Hematopoietic multipotent progenitor cell treated with erythropoietin and hydrocortisone succinate and interleukin-3 and kit ligand, for 17 days (in vitro differentiated cells): ENCODE measurements at regions not wholly inside any gene's neighbourhood (a gene's known extent, or its start where the extent isn't known, plus 50 kb on each side); places are given as distances from the start of the nearest gene placed in this dataset.

Source experiments
- DNase-seq: peaks from one replicate; pipeline ENCODE4 v3.0.0-alpha.2; 2015; ENCODE audit warnings: low spot score

GRCh38 chr16:59328961-59329360 lies 594.8 kb upstream of the GOT2 start:
- no peak for DNase-seq

- DNase-seq, result no peak
Measured at GRCh38 chr16:59327894-59328293, 593.8 kb upstream of the GOT2 start.

- DNase-seq, result no peak
Measured at GRCh38 chr16:59326955-59327354, 592.8 kb upstream of the GOT2 start.

GRCh38 chr16:59324462-59324861 lies 590.3 kb upstream of the GOT2 start:
- DNase-seq, result no peak

- DNase-seq, result no peak
Measured at GRCh38 chr16:59320657-59321056, 586.5 kb upstream of the GOT2 start.

- no peak for DNase-seq
Measured at GRCh38 chr16:59319871-59320270, 585.8 kb upstream of the GOT2 start.

- no peak for DNase-seq
Measured at GRCh38 chr16:59305850-59306249, 571.7 kb upstream of the GOT2 start.

- DNase-seq, result no peak
Measured at GRCh38 chr16:59296888-59297287, 562.8 kb upstream of the GOT2 start.

- no peak for DNase-seq
Measured at GRCh38 chr16:59295993-59296736, 562.0 kb upstream of the GOT2 start.

- DNase-seq, result no peak
Measured at GRCh38 chr16:59295474-59295873, 561.4 kb upstream of the GOT2 start.

- DNase-seq, result no peak
Measured at GRCh38 chr16:59290718-59291117, 556.6 kb upstream of the GOT2 start.

GRCh38 chr16:59289151-59289550 lies 555.0 kb upstream of the GOT2 start:
- no peak for DNase-seq

- no peak for DNase-seq
Measured at GRCh38 chr16:59274141-59274540, 540.0 kb upstream of the GOT2 start.

- no peak for DNase-seq
Measured at GRCh38 chr16:59263955-59264354, 529.8 kb upstream of the GOT2 start.

- DNase-seq, result no peak
Measured at GRCh38 chr16:59260892-59261291, 526.8 kb upstream of the GOT2 start.

- DNase-seq, result no peak
Measured at GRCh38 chr16:59259950-59260319, 525.8 kb upstream of the GOT2 start.

GRCh38 chr16:59259074-59259949 lies 525.2 kb upstream of the GOT2 start:
- DNase-seq, result no peak

GRCh38 chr16:59252317-59252716 lies 518.2 kb upstream of the GOT2 start:
- DNase-seq, result no peak

GRCh38 chr16:59249011-59249410 lies 514.9 kb upstream of the GOT2 start:
- DNase-seq, result no peak

- no peak for DNase-seq
Measured at GRCh38 chr16:59242556-59242955, 508.4 kb upstream of the GOT2 start.

GRCh38 chr16:59238246-59238645 lies 504.1 kb upstream of the GOT2 start:
- no peak for DNase-seq

GRCh38 chr16:59236804-59237458 lies 502.8 kb upstream of the GOT2 start:
- no peak for DNase-seq

- no peak for DNase-seq
Measured at GRCh38 chr16:59224401-59224800, 490.3 kb upstream of the GOT2 start.
